K562 (cell line): ENCODE measurements at regions not wholly inside any gene's neighbourhood (a gene's known extent, or its start where the extent isn't known, plus 50 kb on each side); places are given as distances from the start of the nearest gene placed in this dataset.

Experiments
- ATAC-seq: fragments of 200-7000 bp; cut with Tn5 transposase; 3 replicates; pipeline ENCODE4 v1.9.1; 2020; ENCODE audit warnings: moderate library complexity
- BruUV-seq: library from RNA; stranded (reverse); fragments of 400-500 nt; replicated peaks from 2 replicates; lab custom pipeline; 2021; lab: Mats Ljungman, UMichigan
- CTCF ChIA-PET: fragments of 300-600 bp; formaldehyde crosslinking; extraction: SDS; loops from one replicate; lab custom pipeline; 2021; ENCODE audit warnings: low intra/inter-chr PET ratio; lab: Yijun Ruan, JAX
- POLR2A ChIA-PET: fragments of 300-600, 350-650 bp; sonication (Branson Sonifier 250); formaldehyde crosslinking; extraction: SDS; loops from one replicate; lab custom pipeline; 2021; ENCODE audit warnings: antibody characterized with exemption, inconsistent platforms; lab: Yijun Ruan, JAX
- DNase-seq, 4 experiments: peaks; one replicate each; pipeline versions ENCODE4 v3.0.0 to v3.0.0-alpha.2; 2011 to 2018; ENCODE audit warnings: low spot score in 3 of 4, mixed read lengths in 3 of 4; ENCODE audit errors: extremely low read depth in 1 of 4
- FAIRE-seq: peaks from 2 replicates; lab custom pipeline; 2011; peaks lifted over from hg19 to GRCh38; lab: Jason Lieb, UNC
- H2AFZ ChIP-seq: 2 replicates; pipeline ENCODE4 v1.6.0; 2011; ENCODE audit warnings: low read depth, low read length, control low read depth, inconsistent platforms
- H3K27ac ChIP-seq: fragments of 200-600 bp; 3 replicates; pipeline ENCODE4 v1.8.0; 2011; ENCODE audit warnings: low read depth, mild to moderate bottlenecking, control low read depth, inconsistent platforms, low read length, moderate library complexity, mixed read lengths; ENCODE audit errors: extremely low read depth
- H3K27me3 ChIP-seq, 2 experiments: fragments of 300-600 bp in 1 of 2; 2 replicates in 1 of 2; 3 replicates in 1 of 2; pipeline versions ENCODE4 v1.6.0 to v1.8.0; 2011; ENCODE audit warnings: inconsistent platforms in 2 of 2, low read length in 2 of 2, mild to moderate bottlenecking in 1 of 2, mixed read lengths in 1 of 2, moderate library complexity in 1 of 2; ENCODE audit not compliant: control insufficient read depth in 2 of 2, insufficient read depth in 2 of 2
- H3K36me3 ChIP-seq: fragments of 300-600 bp; 3 replicates; pipeline ENCODE4 v1.8.0; 2011; ENCODE audit warnings: mild to moderate bottlenecking, low read length, inconsistent platforms; ENCODE audit not compliant: control insufficient read depth, insufficient read depth
- H3K4me1 ChIP-seq, 2 experiments: fragments of 200-600 bp in 1 of 2; replicated peaks in 1 of 2; 2 replicates in 1 of 2; 3 replicates in 1 of 2; pipeline versions ENCODE4 v1.5.1 to v1.8.0; 2011; ENCODE audit warnings: inconsistent platforms in 2 of 2, low read length in 2 of 2, mild to moderate bottlenecking in 1 of 2, mixed read lengths in 1 of 2, moderate library complexity in 1 of 2; ENCODE audit not compliant: control insufficient read depth in 2 of 2, insufficient read depth in 2 of 2
- H3K4me2 ChIP-seq: 2 replicates; pipeline ENCODE4 v1.6.1; 2011; ENCODE audit warnings: low read length, control low read depth, inconsistent platforms, mixed read lengths; ENCODE audit not compliant: insufficient read depth
- H3K4me3 ChIP-seq: fragments of 200-600 bp; sonication (generic), shearing (Covaris generic); 2 replicates; pipeline ENCODE4 v1.5.1; 2016; ENCODE audit warnings: control low read depth, inconsistent platforms
- H3K79me2 ChIP-seq: fragments of 200-600 bp; 3 replicates; pipeline ENCODE4 v1.8.0; 2011; ENCODE audit warnings: low read length, inconsistent platforms; ENCODE audit not compliant: control insufficient read depth, insufficient read depth
- H3K9ac ChIP-seq, 2 experiments: 2 replicates each; pipeline versions ENCODE4 v1.6.0 to v1.6.1; 2011; ENCODE audit warnings: low read depth in 2 of 2, low read length in 2 of 2, control low read depth in 1 of 2, inconsistent platforms in 1 of 2, mild to moderate bottlenecking in 1 of 2, mixed read lengths in 1 of 2; ENCODE audit not compliant: insufficient read depth in 1 of 2
- H3K9me1 ChIP-seq: one replicate; pipeline ENCODE4 v1.6.0; 2011; ENCODE audit warnings: inconsistent platforms, mild to moderate bottlenecking, low read length, moderate library complexity; ENCODE audit not compliant: control insufficient read depth, insufficient read depth
- H3K9me3 ChIP-seq: replicated peaks from 2 replicates; pipeline ENCODE4 v1.5.1; 2011; ENCODE audit warnings: low read depth, low read length, inconsistent platforms; ENCODE audit not compliant: control insufficient read depth, insufficient read depth
- H4K20me1 ChIP-seq: replicated peaks from 2 replicates; pipeline ENCODE4 v1.6.1; 2011; ENCODE audit warnings: low read length, inconsistent platforms, mixed read lengths; ENCODE audit not compliant: control insufficient read depth, insufficient read depth
- ERF ChIP-seq: fragments of 450-650 bp; formaldehyde crosslinking; IDR thresholded peaks from 2 replicates; pipeline ENCODE4 v1.4.0; 2020; ENCODE audit warnings: mild to moderate bottlenecking, mixed read lengths
- HCFC1 ChIP-seq: IDR thresholded peaks from 2 replicates; pipeline ENCODE4 v1.6.1; 2012; ENCODE audit warnings: low read depth, low read length, improper control_type of control experiment
- HDAC2 ChIP-seq: fragments of 450-650 bp; IDR thresholded peaks from 2 replicates; pipeline ENCODE4 v1.6.1; 2016; ENCODE audit warnings: mild to moderate bottlenecking
- JUND ChIP-seq, 2 experiments: IDR thresholded peaks; 2 replicates in 1 of 2; 3 replicates in 1 of 2; pipeline ENCODE4 v1.6.1; 2011; ENCODE audit warnings: borderline replicate concordance in 2 of 2, low read depth in 2 of 2, low read length in 2 of 2, improper control_type of control experiment in 1 of 2, missing biosample characterization in 1 of 2, missing genetic modification characterization in 1 of 2, missing genetic modification reagents in 1 of 2
- POLR2B ChIP-seq: fragments of 450-650 bp; IDR thresholded peaks from 2 replicates; pipeline ENCODE4 v1.6.1; 2018; ENCODE audit warnings: low read depth; ENCODE audit not compliant: partially characterized antibody
- SAP30 ChIP-seq: fragments of 200-600 bp; sonication (generic); IDR thresholded peaks from 2 replicates; pipeline ENCODE4 v1.6.1; 2012; ENCODE audit warnings: borderline replicate concordance, low read depth, mild to moderate bottlenecking, moderate library complexity, low read length, control low read depth, inconsistent platforms; ENCODE audit not compliant: insufficient read depth, poor library complexity, severe bottlenecking
- SMAD4 ChIP-seq: fragments of 250-450 bp; sonication (Bioruptor Pico); conservative IDR thresholded peaks from 2 replicates; pipeline ENCODE4 v1.8.0; 2021; ENCODE audit warnings: inconsistent platforms, mild to moderate bottlenecking, moderate library complexity
- SREBF1 ChIP-seq: fragments of 150-350 bp; IDR thresholded peaks from 2 replicates; pipeline ENCODE4 v1.6.1; 2014; ENCODE audit warnings: antibody characterized with exemption, low read depth, low read length, borderline replicate concordance
- SRF ChIP-seq, 2 experiments: fragments of 250-450, 450-650 bp in 1 of 2; sonication (Bioruptor Pico) in 1 of 2; sonication (generic) in 1 of 2; formaldehyde crosslinking; IDR thresholded peaks; 2 replicates each; pipeline versions ENCODE4 v1.5.0 to v1.5.1; 2020 to 2022; ENCODE audit warnings: mild to moderate bottlenecking in 1 of 2, missing genetic modification reagents in 1 of 2
- TAF15 ChIP-seq: fragments of 200-400 bp; formaldehyde crosslinking; IDR thresholded peaks from 2 replicates; pipeline ENCODE4 v1.6.1; 2017; ENCODE audit warnings: mild to moderate bottlenecking, low read depth, low read length, moderate library complexity
- ZFP91 ChIP-seq: sonication (generic); formaldehyde crosslinking; IDR thresholded peaks from 2 replicates; pipeline ENCODE4 v1.8.0; 2022; ENCODE audit warnings: mild to moderate bottlenecking, missing genetic modification reagents
- ZFX ChIP-seq: sonication (generic); formaldehyde crosslinking; IDR thresholded peaks from 2 replicates; pipeline ENCODE4 v1.8.0; 2022; ENCODE audit warnings: mild to moderate bottlenecking, missing genetic modification reagents, moderate library complexity
- ZNF740 ChIP-seq, 3 experiments: fragments of 200-800 bp in 1 of 3; sonication (Bioruptor generic) in 1 of 3; sonication (generic) in 1 of 3; formaldehyde crosslinking in 1 of 3; IDR thresholded peaks; 2 replicates each; pipeline versions ENCODE4 v1.6.1 to v1.8.0; 2016 to 2022; ENCODE audit warnings: mild to moderate bottlenecking in 2 of 3, missing compliant biosample characterization in 2 of 3, missing genetic modification characterization in 2 of 3, missing genetic modification reagents in 1 of 3
- WGBS: fragments of 100-300 bp; shearing (Covaris generic); methylation state at CpG from one replicate; pipeline ENCODE4 v1.1.6; 2016; ENCODE audit warnings: low coverage, mixed read lengths; ENCODE audit not compliant: insufficient coverage; ENCODE audit errors: missing lambda C conversion rate; 5-methylcytosine and 5-hydroxymethylcytosine counted together
- in situ Hi-C: fragments of 300-500 bp; cut with MboI; formaldehyde crosslinking; loops from 4 replicates; pipeline ENCODE4 v1.15.0; 2018; ENCODE audit warnings: inconsistent platforms, mixed read lengths
- intact Hi-C: fragments of 100-400 bp; cut with micrococcal nuclease; formaldehyde crosslinking; loops from 2 replicates; pipeline ENCODE4 v1.14.2; 2022
- TF ChIP-seq, protein P1 (sequence below): fragments of 250-450 bp; sonication (Bioruptor Pico); IDR thresholded peaks from 2 replicates; pipeline ENCODE4 v1.9.0; 2021; ENCODE audit warnings: mild to moderate bottlenecking, inconsistent platforms
- TF ChIP-seq, protein P2 (sequence below), 2 experiments: fragments of 450-650 bp in 1 of 2; sonication (generic) in 1 of 2; formaldehyde crosslinking in 1 of 2; IDR thresholded peaks in 1 of 2; conservative IDR thresholded peaks in 1 of 2; 2 replicates each; pipeline versions ENCODE4 v1.6.1 to v1.8.1; 2016 to 2023; ENCODE audit warnings: mild to moderate bottlenecking in 2 of 2, moderate library complexity in 2 of 2, inconsistent platforms in 1 of 2, missing genetic modification reagents in 1 of 2

- in situ Hi-C loops: no loop called here
- POLR2A ChIA-PET: interaction anchor here (1.1 kb wide), 1 partner anchor 12 kb away, joined by 3 read pairs; no protein-coding TSS in a partner anchor
- FAIRE-seq: no peak
- no peak for TF ChIP-seq SMAD4
- no peak for TF ChIP-seq SRF (CRISPR knock-in tag; IDR thresholded peaks at IDR 0.05)
- TF ChIP-seq ERF (CRISPR knock-in tag): no peak
- no peak for TF ChIP-seq ZFP91
- no peak for TF ChIP-seq TAF15
- no peak for TF ChIP-seq ZNF740 (CRISPR knock-in tag; IDR thresholded peaks at IDR 0.05)
- no peak for TF ChIP-seq ZNF740 (tag; IDR thresholded peaks at IDR 0.05)
- no peak for TF ChIP-seq SAP30
- TF ChIP-seq, protein P1, sequence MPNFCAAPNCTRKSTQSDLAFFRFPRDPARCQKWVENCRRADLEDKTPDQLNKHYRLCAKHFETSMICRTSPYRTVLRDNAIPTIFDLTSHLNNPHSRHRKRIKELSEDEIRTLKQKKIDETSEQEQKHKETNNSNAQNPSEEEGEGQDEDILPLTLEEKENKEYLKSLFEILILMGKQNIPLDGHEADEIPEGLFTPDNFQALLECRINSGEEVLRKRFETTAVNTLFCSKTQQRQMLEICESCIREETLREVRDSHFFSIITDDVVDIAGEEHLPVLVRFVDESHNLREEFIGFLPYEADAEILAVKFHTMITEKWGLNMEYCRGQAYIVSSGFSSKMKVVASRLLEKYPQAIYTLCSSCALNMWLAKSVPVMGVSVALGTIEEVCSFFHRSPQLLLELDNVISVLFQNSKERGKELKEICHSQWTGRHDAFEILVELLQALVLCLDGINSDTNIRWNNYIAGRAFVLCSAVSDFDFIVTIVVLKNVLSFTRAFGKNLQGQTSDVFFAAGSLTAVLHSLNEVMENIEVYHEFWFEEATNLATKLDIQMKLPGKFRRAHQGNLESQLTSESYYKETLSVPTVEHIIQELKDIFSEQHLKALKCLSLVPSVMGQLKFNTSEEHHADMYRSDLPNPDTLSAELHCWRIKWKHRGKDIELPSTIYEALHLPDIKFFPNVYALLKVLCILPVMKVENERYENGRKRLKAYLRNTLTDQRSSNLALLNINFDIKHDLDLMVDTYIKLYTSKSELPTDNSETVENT (CRISPR knock-in tag): no peak
- TF ChIP-seq, protein P2, sequence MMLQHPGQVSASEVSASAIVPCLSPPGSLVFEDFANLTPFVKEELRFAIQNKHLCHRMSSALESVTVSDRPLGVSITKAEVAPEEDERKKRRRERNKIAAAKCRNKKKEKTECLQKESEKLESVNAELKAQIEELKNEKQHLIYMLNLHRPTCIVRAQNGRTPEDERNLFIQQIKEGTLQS (IDR thresholded peaks at IDR 0.05): no peak
- TF ChIP-seq, protein P2 (CRISPR knock-in tag; conservative IDR thresholded peaks at IDR 0.05): no peak
- no peak for TF ChIP-seq SREBF1
- TF ChIP-seq JUND (IDR thresholded peaks at IDR 0.05; ENCODE audit: borderline replicate concordance, low read depth, low read length): no peak
- no peak for TF ChIP-seq JUND (tag; IDR thresholded peaks at IDR 0.05; ENCODE audit: borderline replicate concordance, low read depth, low read length)
- no peak for TF ChIP-seq HDAC2
- TF ChIP-seq HCFC1: no peak
- no peak for TF ChIP-seq ZFX (CRISPR knock-in tag)
- no peak for TF ChIP-seq POLR2B
These were observed 91.9 kb upstream of the BCOR start for GRCh38 chrX:40189637-40190036.

More at GRCh38 chrX:40189637-40190036, 91.9 kb upstream of the BCOR start:
- BruUV-seq: no TSS peak
- ATAC-seq (no peak), DNase-seq (no peak)
- no peaks in the 10 kb centered on the region for H3K27me3 ChIP-seq
- H3K4me2 ChIP-seq: no peak overlapping the region
- intact Hi-C loops: no loop called here
- H2AFZ ChIP-seq: no peak overlapping the region
- 69% methylated on average over 4 of the region's 4 CpGs for WGBS
- H4K20me1 ChIP-seq: no peaks in the 10 kb centered on the region
- CTCF ChIA-PET: no interaction called here
- H3K27ac ChIP-seq: no peak overlapping the region
- no peaks in the 10 kb centered on the region for H3K79me2 ChIP-seq
- H3K9ac ChIP-seq: no peak overlapping the region
- no peaks in the 10 kb centered on the region; a peak in 3 of 5 replicates for H3K4me1 ChIP-seq
- H3K9me1 ChIP-seq: no peaks in the 10 kb centered on the region
- no peak overlapping the region for H3K4me3 ChIP-seq
- peaks cover 4% of the 10 kb centered on the region for H3K9me3 ChIP-seq
- H3K36me3 ChIP-seq: no peaks in the 10 kb centered on the region
